ENCODE measurements at regions not wholly inside any gene's neighbourhood (a gene's known extent, or its start where the extent isn't known, plus 50 kb on each side); places are given as distances from the start of the nearest gene placed in this dataset.
"Not testable (repeated sequence)": the region's sequence is repeated elsewhere in the genome, so short reads cannot be mapped to it uniquely, and the experiment has no call there.

- in situ Hi-C loops (cut with HindIII; ENCODE audit: low sequenced_read_pairs): no loop called here
- no peak for DNase-seq (ENCODE audit: low read depth)
- no peak for TF ChIP-seq CTCF (IDR thresholded peaks at IDR 0.05; ENCODE audit: low read depth, low read length, missing control alignments)
- H3K4me3 ChIP-seq (ENCODE audit: low read depth, low read length): no peak overlapping the region
These were observed 224.0 kb upstream of the HHIP start for GRCh38 chr4:144421839-144422565.

DNA sequence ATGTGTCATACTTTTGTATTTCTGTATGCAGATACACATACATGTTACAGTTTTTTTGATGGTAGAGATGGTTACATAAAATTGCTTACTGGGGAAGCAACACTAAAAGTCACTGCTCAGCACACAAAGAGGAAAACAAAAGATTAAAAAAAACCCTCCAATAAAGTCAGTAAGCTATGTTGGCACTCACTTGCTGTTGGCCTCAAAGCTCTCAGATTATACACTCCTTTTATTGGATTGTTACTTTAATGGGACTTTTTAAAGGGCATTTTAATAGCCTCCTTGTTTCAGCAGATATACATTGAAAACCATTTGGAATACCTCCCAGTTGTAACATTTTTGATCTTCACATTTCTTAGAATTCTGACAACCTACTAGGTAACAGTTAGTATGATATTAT is 222.0 kb upstream of the HHIP start:
- in situ Hi-C loops (cut with HindIII; ENCODE audit: low sequenced_read_pairs): no loop called here
- DNase-seq (ENCODE audit: low read depth): no peak
- TF ChIP-seq CTCF (IDR thresholded peaks at IDR 0.05; ENCODE audit: low read depth, low read length, missing control alignments): no peak
- no peak overlapping the region for H3K4me3 ChIP-seq (ENCODE audit: low read depth, low read length)

- DNase-seq (ENCODE audit: low read depth); H3K4me3 ChIP-seq (ENCODE audit: low read depth, low read length); in situ Hi-C loops (cut with HindIII; ENCODE audit: low sequenced_read_pairs): not testable (repeated sequence)
These were observed 219.9 kb upstream of the HHIP start for GRCh38 chr4:144426023-144426422.

- in situ Hi-C loops (cut with HindIII; ENCODE audit: low sequenced_read_pairs): no loop called here
- no peak overlapping the region for H3K4me3 ChIP-seq (ENCODE audit: low read depth, low read length)
- no peak for DNase-seq (ENCODE audit: low read depth)
- no peak for TF ChIP-seq CTCF (IDR thresholded peaks at IDR 0.05; ENCODE audit: low read depth, low read length, missing control alignments)
These were observed 203.2 kb upstream of the HHIP start for GRCh38 chr4:144442713-144443112.

DNA sequence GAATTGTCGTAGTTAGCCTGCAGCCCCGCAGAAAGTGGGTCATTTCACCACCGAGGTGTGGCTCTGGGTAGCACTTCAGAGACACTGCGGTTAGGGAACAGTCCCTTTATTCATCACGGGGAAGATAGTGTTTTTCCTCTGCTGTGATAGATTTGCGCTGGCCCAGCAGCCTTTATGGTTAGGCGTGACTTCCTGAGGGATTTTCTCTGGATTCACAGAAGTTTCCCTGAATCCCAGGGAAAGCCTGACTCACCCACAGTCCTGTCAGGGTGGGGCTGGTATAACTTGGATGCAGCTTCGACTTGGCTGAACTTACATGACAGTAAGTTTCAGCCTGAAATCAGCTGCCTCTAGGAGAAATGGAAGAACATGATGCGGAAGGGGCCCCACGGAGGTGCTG is 196.3 kb upstream of the HHIP start:
- no peak for DNase-seq (ENCODE audit: low read depth)
- TF ChIP-seq CTCF (IDR thresholded peaks at IDR 0.05; ENCODE audit: low read depth, low read length, missing control alignments): no peak
- in situ Hi-C loops (cut with HindIII; ENCODE audit: low sequenced_read_pairs): no loop called here

DNA sequence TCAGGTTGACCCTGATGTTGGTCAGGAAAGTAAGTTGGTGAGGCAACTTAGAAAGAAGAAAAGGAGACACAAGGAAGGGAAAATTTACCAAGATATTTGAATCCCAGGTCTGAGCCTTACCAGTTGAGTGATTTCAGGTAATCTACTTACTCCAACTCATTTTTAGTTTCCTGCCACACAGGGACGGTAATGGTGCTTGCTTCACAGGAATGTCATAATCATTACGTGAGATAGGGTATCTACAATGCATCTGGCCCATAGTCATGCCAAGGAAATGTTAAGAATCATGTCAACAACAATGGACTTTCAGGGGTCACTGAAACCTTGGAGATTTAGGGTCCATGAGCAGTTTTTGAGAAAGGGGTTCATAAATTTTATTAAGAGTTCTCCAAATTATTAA is 195.4 kb upstream of the HHIP start:
- TF ChIP-seq CTCF (IDR thresholded peaks at IDR 0.05; ENCODE audit: low read depth, low read length, missing control alignments): no peak
- no peak for DNase-seq (ENCODE audit: low read depth)
- in situ Hi-C loops (cut with HindIII; ENCODE audit: low sequenced_read_pairs): no loop called here
- no peak overlapping the region for H3K4me3 ChIP-seq (ENCODE audit: low read depth, low read length)

More for the DNA sequence above, 196.3 kb upstream of the HHIP start:
- H3K4me3 ChIP-seq (ENCODE audit: low read depth, low read length): no peak overlapping the region

GRCh38 chr4:144451766-144452450 is 194.0 kb upstream of the HHIP start:
- TF ChIP-seq CTCF (IDR thresholded peaks at IDR 0.05; ENCODE audit: low read depth, low read length, missing control alignments): no peak
- DNase-seq (ENCODE audit: low read depth): no peak
- H3K4me3 ChIP-seq (ENCODE audit: low read depth, low read length): no peak overlapping the region
- in situ Hi-C loops (cut with HindIII; ENCODE audit: low sequenced_read_pairs): no loop called here

All from astrocyte of the cerebellum (primary cell).